RWPE1 (cell line): ENCODE measurements at regions not wholly inside any gene's neighbourhood (a gene's known extent, or its start where the extent isn't known, plus 50 kb on each side); places are given as distances from the start of the nearest gene placed in this dataset.

Source experiments
- CTCF ChIA-PET: fragments of 350-600 bp; sonication (Branson Sonifier 250); formaldehyde crosslinking; extraction: SDS; loops from one replicate; lab custom pipeline; 2021; lab: Yijun Ruan, JAX
- POLR2A ChIA-PET: fragments of 400-600 bp; formaldehyde crosslinking; extraction: SDS; loops from one replicate; lab custom pipeline; 2020; ENCODE audit warnings: antibody characterized with exemption; ENCODE audit not compliant: low non-redundant PET; lab: Yijun Ruan, JAX
- DNase-seq: peaks from one replicate; pipeline ENCODE4 v3.0.0; 2012; ENCODE audit warnings: low spot score
- H3K27ac ChIP-seq: fragments of 450-650 bp; 2 replicates; pipeline ENCODE4 v1.5.1; 2017
- CTCF ChIP-seq: fragments of 450-650 bp; conservative IDR thresholded peaks from 2 replicates; pipeline ENCODE4 v1.5.1; 2017; ENCODE audit warnings: low read depth, mild to moderate bottlenecking

- ChIA-PET CTCF (no interaction called here), POLR2A (no interaction called here)
- no peak for DNase-seq
- TF ChIP-seq CTCF: no peak
- H3K27ac ChIP-seq: no peak overlapping the region
These were observed 555.8 kb downstream of the BRD1 start for GRCh38 chr22:49271831-49272230.

GRCh38 chr22:49271369-49271727, 556.3 kb downstream of the BRD1 start:
- CTCF ChIA-PET: no interaction called here
- H3K27ac ChIP-seq: no peak overlapping the region
- no peak for TF ChIP-seq CTCF
- POLR2A ChIA-PET: no interaction called here
- DNase-seq: no peak

GRCh38 chr22:49270595-49271368, 556.9 kb downstream of the BRD1 start:
- TF ChIP-seq CTCF: no peak
- POLR2A ChIA-PET: no interaction called here
- H3K27ac ChIP-seq: no peak overlapping the region
- CTCF ChIA-PET: no interaction called here
- DNase-seq: no peak

GRCh38 chr22:49269928-49270327, 557.7 kb downstream of the BRD1 start:
- CTCF ChIA-PET: no interaction called here
- no peak for DNase-seq
- no peak overlapping the region for H3K27ac ChIP-seq
- TF ChIP-seq CTCF: no peak
- POLR2A ChIA-PET: no interaction called here

GRCh38 chr22:49269371-49269770, 558.3 kb downstream of the BRD1 start:
- POLR2A ChIA-PET: no interaction called here
- CTCF ChIA-PET: no interaction called here
- TF ChIP-seq CTCF: no peak
- no peak overlapping the region for H3K27ac ChIP-seq
- DNase-seq: no peak

GRCh38 chr22:49268924-49269323, 558.7 kb downstream of the BRD1 start:
- no peak overlapping the region for H3K27ac ChIP-seq
- CTCF ChIA-PET: no interaction called here
- POLR2A ChIA-PET: no interaction called here
- no peak for TF ChIP-seq CTCF
- DNase-seq: no peak
